IPS DF 6.9 (cell line): ENCODE measurements at regions not wholly inside any gene's neighbourhood (a gene's known extent, or its start where the extent isn't known, plus 50 kb on each side); places are given as distances from the start of the nearest gene placed in this dataset.

Experiments
- DNase-seq: peaks from one replicate; pipeline ENCODE4 v3.0.0-alpha.2; 2013; ENCODE audit warnings: low read depth, low spot score
- H3K27ac ChIP-seq: one replicate; pipeline ENCODE4 v1.5.1; 2013; ENCODE audit warnings: low read length, control low read depth
- H3K27me3 ChIP-seq: 2 replicates; pipeline ENCODE4 v1.6.1; 2013; ENCODE audit warnings: mild to moderate bottlenecking, low read length; ENCODE audit not compliant: control insufficient read depth, insufficient read depth
- H3K36me3 ChIP-seq: 2 replicates; pipeline ENCODE4 v1.6.1; 2013; ENCODE audit warnings: low read length; ENCODE audit not compliant: control insufficient read depth, insufficient read depth
- H3K4me1 ChIP-seq: 2 replicates; pipeline ENCODE4 v1.6.1; 2013; ENCODE audit warnings: low read length; ENCODE audit not compliant: control insufficient read depth, insufficient read depth
- H3K4me3 ChIP-seq: 2 replicates; pipeline ENCODE4 v1.5.1; 2013; ENCODE audit warnings: mild to moderate bottlenecking, low read length
- H3K9me3 ChIP-seq: 2 replicates; pipeline ENCODE4 v1.6.1; 2013; ENCODE audit warnings: low read length, inconsistent platforms; ENCODE audit not compliant: control insufficient read depth, insufficient read depth
- WGBS: extraction: QIAGEN DNeasy Blood & Tissue Kit; methylation state at CpG from one replicate; pipeline ENCODE4 v1.1.7; 2013; ENCODE audit warnings: mixed read lengths, missing lambda C conversion rate; ENCODE audit not compliant: insufficient read length, insufficient coverage; 5-methylcytosine and 5-hydroxymethylcytosine counted together

GRCh38 chr9:108241384-108242073, 614.3 kb downstream of the ACTL7B start:
- Histone ChIP-seq H3K27me3 (no peaks in the 10 kb centered on the region), H3K4me1 (no peaks in the 10 kb centered on the region), H3K27ac (no peak overlapping the region), H3K4me3 (no peak overlapping the region), H3K9me3 (no peaks in the 10 kb centered on the region), H3K36me3 (no peaks in the 10 kb centered on the region)
- DNase-seq, result peak; percentile 33
- WGBS, result no CpG with 5 or more reads among the region's 1 CpG

- WGBS, result no CpG with 5 or more reads among the region's 2 CpGs
- DNase-seq, result no peak
- no peaks in the 10 kb centered on the region for H3K36me3 ChIP-seq
- H3K27ac ChIP-seq, result no peak overlapping the region
- H3K9me3 ChIP-seq, result no peaks in the 10 kb centered on the region
- no peak overlapping the region for H3K4me3 ChIP-seq
- H3K27me3 ChIP-seq, result no peaks in the 10 kb centered on the region
- H3K4me1 ChIP-seq, result no peaks in the 10 kb centered on the region
Measured at GRCh38 chr9:108239696-108240321, 616.0 kb downstream of the ACTL7B start.

- DNase-seq, result no peak
- no CpG with 5 or more reads among the region's 3 CpGs for WGBS
- H3K36me3 ChIP-seq, result no peaks in the 10 kb centered on the region
- H3K27me3 ChIP-seq, result no peaks in the 10 kb centered on the region
- no peak overlapping the region for H3K27ac ChIP-seq
- H3K4me1 ChIP-seq, result no peaks in the 10 kb centered on the region
- no peak overlapping the region for H3K4me3 ChIP-seq
- no peaks in the 10 kb centered on the region for H3K9me3 ChIP-seq
Measured at GRCh38 chr9:108235609-108236008, 620.2 kb downstream of the ACTL7B start.

- no peak overlapping the region for H3K4me3 ChIP-seq
- WGBS, result no CpG with 5 or more reads among the region's 5 CpGs
- DNase-seq, result no peak
Measured at GRCh38 chr9:108234811-108235210, 621.0 kb downstream of the ACTL7B start.

GRCh38 chr9:108225149-108225800, 630.5 kb downstream of the ACTL7B start:
- no CpG with 5 or more reads among the region's 5 CpGs for WGBS
- H3K27ac ChIP-seq, result no peak overlapping the region

More at GRCh38 chr9:108234811-108235210, 621.0 kb downstream of the ACTL7B start:
- Histone ChIP-seq H3K27ac (no peak overlapping the region), H3K9me3 (no peaks in the 10 kb centered on the region), H3K36me3 (no peaks in the 10 kb centered on the region), H3K27me3 (no peaks in the 10 kb centered on the region), H3K4me1 (no peaks in the 10 kb centered on the region)

GRCh38 chr9:108224716-108225115, 631.1 kb downstream of the ACTL7B start:
- WGBS, result no CpG with 5 or more reads among the region's 3 CpGs
- no peaks in the 10 kb centered on the region for H3K9me3 ChIP-seq
- H3K27ac ChIP-seq, result no peak overlapping the region
- no peaks in the 10 kb centered on the region for H3K36me3 ChIP-seq
- H3K27me3 ChIP-seq, result no peaks in the 10 kb centered on the region
- no peak overlapping the region for H3K4me3 ChIP-seq
- DNase-seq, result no peak
- peaks cover 2% of the 10 kb centered on the region; the same call in 1 of the 2 replicates for H3K4me1 ChIP-seq

More at GRCh38 chr9:108225149-108225800, 630.5 kb downstream of the ACTL7B start:
- no peaks in the 10 kb centered on the region for H3K9me3 ChIP-seq
- H3K4me1 ChIP-seq, result peaks cover 2% of the 10 kb centered on the region; the same call in 1 of the 2 replicates
- no peaks in the 10 kb centered on the region for H3K27me3 ChIP-seq
- no peak overlapping the region for H3K4me3 ChIP-seq
- no peaks in the 10 kb centered on the region for H3K36me3 ChIP-seq
- no peak for DNase-seq

GRCh38 chr9:108219664-108220063, 636.1 kb downstream of the ACTL7B start:
- no peak overlapping the region for H3K4me3 ChIP-seq
- no peaks in the 10 kb centered on the region for H3K9me3 ChIP-seq
- DNase-seq, result no peak
- H3K36me3 ChIP-seq, result no peaks in the 10 kb centered on the region
- no peaks in the 10 kb centered on the region for H3K4me1 ChIP-seq
- H3K27me3 ChIP-seq, result no peaks in the 10 kb centered on the region
- no peak overlapping the region for H3K27ac ChIP-seq
- no CpG with 5 or more reads among the region's 4 CpGs for WGBS

- H3K4me1 ChIP-seq, result no peaks in the 10 kb centered on the region
- H3K4me3 ChIP-seq, result no peak overlapping the region
- no peaks in the 10 kb centered on the region for H3K27me3 ChIP-seq
- no peak for DNase-seq
- no peaks in the 10 kb centered on the region for H3K9me3 ChIP-seq
- no peak overlapping the region for H3K27ac ChIP-seq
- H3K36me3 ChIP-seq, result no peaks in the 10 kb centered on the region
- no CpG with 5 or more reads among the region's 12 CpGs for WGBS
Measured at GRCh38 chr9:108217431-108218349, 638.1 kb downstream of the ACTL7B start.

- Histone ChIP-seq H3K4me1 (no peaks in the 10 kb centered on the region), H3K36me3 (no peaks in the 10 kb centered on the region), H3K27me3 (no peaks in the 10 kb centered on the region), H3K27ac (no peak overlapping the region), H3K9me3 (no peaks in the 10 kb centered on the region), H3K4me3 (no peak overlapping the region)
- no CpG with 5 or more reads among the region's 2 CpGs for WGBS
- no peak for DNase-seq
Measured at GRCh38 chr9:108213511-108213910, 642.3 kb downstream of the ACTL7B start.

- H3K27ac ChIP-seq, result no peak overlapping the region
Measured at GRCh38 chr9:108212184-108212583, 643.6 kb downstream of the ACTL7B start.

More at GRCh38 chr9:108212184-108212583, 643.6 kb downstream of the ACTL7B start:
- no CpG with 5 or more reads among the region's 4 CpGs for WGBS
- Histone ChIP-seq H3K9me3 (no peaks in the 10 kb centered on the region), H3K27me3 (no peaks in the 10 kb centered on the region), H3K4me1 (no peaks in the 10 kb centered on the region), H3K4me3 (no peak overlapping the region), H3K36me3 (no peaks in the 10 kb centered on the region)
- DNase-seq, result peak; percentile 4
